PC-9 (cell line): ENCODE measurements at regions not wholly inside any gene's neighbourhood (a gene's known extent, or its start where the extent isn't known, plus 50 kb on each side); places are given as distances from the start of the nearest gene placed in this dataset.
"Not testable (repeated sequence)": the region's sequence is repeated elsewhere in the genome, so short reads cannot be mapped to it uniquely, and the experiment has no call there.

Source experiments
- BruUV-seq: library from RNA; stranded (reverse); fragments of 400-500 nt; replicated peaks from 2 replicates; lab custom pipeline; 2021; lab: Mats Ljungman, UMichigan
- CTCF ChIA-PET: fragments of 300-600 bp; sonication (Branson Sonifier 250); formaldehyde crosslinking; loops from one replicate; lab custom pipeline; 2022; ENCODE audit warnings: antibody characterized with exemption; lab: Charles Lee
- POLR2A ChIA-PET: fragments of 300-600 bp; sonication (Branson Sonifier 250); formaldehyde crosslinking; loops from one replicate; lab custom pipeline; 2022; ENCODE audit warnings: antibody characterized with exemption; ENCODE audit not compliant: unreplicated experiment; lab: Charles Lee
- DNase-seq, 2 experiments: peaks; one replicate each; pipeline versions ENCODE4 v3.0.0 to v3.0.0-alpha.2; 2015 to 2022; ENCODE audit warnings: mixed read lengths in 1 of 2
- H2AFZ ChIP-seq: fragments of 200-600 bp; sonication (generic); 2 replicates; pipeline ENCODE4 v1.8.1; 2017; ENCODE audit warnings: antibody characterized with exemption
- H3F3A ChIP-seq: fragments of 200-600 bp; sonication (generic); 2 replicates; pipeline ENCODE4 v1.8.1; 2017; ENCODE audit warnings: antibody characterized with exemption, mild to moderate bottlenecking, low read depth; ENCODE audit not compliant: insufficient read depth
- H3K27ac ChIP-seq: fragments of 200-600 bp; sonication (generic); 2 replicates; pipeline ENCODE4 v1.6.1; 2016; ENCODE audit warnings: mixed run types
- H3K27me3 ChIP-seq: fragments of 200-600 bp; sonication (generic); 2 replicates; pipeline ENCODE4 v1.6.1; 2016; ENCODE audit warnings: low read depth, mixed run types; ENCODE audit not compliant: insufficient read depth
- H3K36me3 ChIP-seq: fragments of 200-600 bp; sonication (generic); 2 replicates; pipeline ENCODE4 v1.6.1; 2016; ENCODE audit warnings: low read depth, mixed run types
- H3K4me1 ChIP-seq: fragments of 200-600 bp; sonication (generic); replicated peaks from 2 replicates; pipeline ENCODE4 v1.6.1; 2016; ENCODE audit warnings: mixed run types; ENCODE audit not compliant: insufficient read depth
- H3K4me2 ChIP-seq: fragments of 200-600 bp; sonication (generic); 2 replicates; pipeline ENCODE4 v1.6.1; 2017; ENCODE audit warnings: mixed run types
- H3K4me3 ChIP-seq: fragments of 200-600 bp; sonication (generic); 2 replicates; pipeline ENCODE4 v1.6.1; 2016; ENCODE audit warnings: mixed run types
- H3K79me2 ChIP-seq: fragments of 200-600 bp; sonication (generic); 2 replicates; pipeline ENCODE4 v1.6.1; 2017; ENCODE audit warnings: low read depth, mixed run types
- H3K9me2 ChIP-seq: fragments of 200-600 bp; sonication (generic); 2 replicates; pipeline ENCODE4 v1.8.1; 2017; ENCODE audit warnings: mild to moderate bottlenecking; ENCODE audit not compliant: insufficient read depth
- H3K9me3 ChIP-seq: fragments of 200-600 bp; sonication (generic); 2 replicates; pipeline ENCODE4 v1.8.1; 2016; ENCODE audit warnings: low read depth; ENCODE audit not compliant: insufficient read depth
- H4K20me1 ChIP-seq: fragments of 200-600 bp; sonication (generic); 2 replicates; pipeline ENCODE4 v1.8.1; 2017; ENCODE audit not compliant: insufficient read depth
- CTCF ChIP-seq: fragments of 200-600 bp; sonication (generic); conservative IDR thresholded peaks from 2 replicates; pipeline ENCODE4 v1.6.1; 2017; ENCODE audit warnings: mixed run types, antibody characterized with exemption, mild to moderate bottlenecking, moderate library complexity
- EZH2 ChIP-seq: fragments of 200-600 bp; sonication (generic); IDR thresholded peaks from 2 replicates; pipeline ENCODE4 v1.8.0; 2017; ENCODE audit warnings: antibody characterized with exemption, low read depth
- intact Hi-C: fragments of 100-400 bp; cut with micrococcal nuclease; formaldehyde crosslinking; loops from one replicate; pipeline ENCODE4 v1.10.0; 2022; ENCODE audit not compliant: unreplicated experiment

DNA sequence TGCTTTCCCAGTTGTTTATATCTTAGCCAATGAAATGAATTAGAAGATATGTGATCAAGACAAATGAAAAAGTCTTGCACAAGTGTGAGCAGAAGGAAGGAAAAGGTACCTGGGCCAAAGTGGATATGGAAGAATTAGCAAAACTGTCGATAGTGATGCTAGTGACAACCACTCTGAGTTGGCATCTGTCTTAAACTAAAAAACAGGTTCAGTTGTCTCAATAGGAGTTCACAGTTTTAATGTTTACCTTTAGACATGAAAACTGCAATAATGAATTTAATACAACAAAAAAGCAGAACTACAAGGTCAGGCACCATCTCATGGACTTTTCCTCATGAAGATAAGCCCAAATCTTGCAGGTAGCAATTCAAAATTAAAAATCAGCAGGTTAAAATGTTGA lies 688.5 kb downstream of the EFNB2 start:
- Histone ChIP-seq H3K4me3 (no peak overlapping the region), H3K27me3 (no peaks in the 10 kb centered on the region), H3K36me3 (no peaks in the 10 kb centered on the region), H3K27ac (no peak overlapping the region), H3K9me2 (no peaks in the 10 kb centered on the region), H3K4me1 (no peaks in the 10 kb centered on the region), H4K20me1 (no peaks in the 10 kb centered on the region), H3F3A (no peaks in the 10 kb centered on the region), H3K4me2 (no peak overlapping the region), H2AFZ (no peak overlapping the region), H3K9me3 (no peaks in the 10 kb centered on the region), H3K79me2 (no peaks in the 10 kb centered on the region)
- ChIA-PET CTCF (no interaction called here), POLR2A (no interaction called here)
- no peak for DNase-seq
- intact Hi-C loops = no loop called here
- no TSS peak for BruUV-seq
- TF ChIP-seq CTCF = no peak
- no peak for TF ChIP-seq EZH2

DNA sequence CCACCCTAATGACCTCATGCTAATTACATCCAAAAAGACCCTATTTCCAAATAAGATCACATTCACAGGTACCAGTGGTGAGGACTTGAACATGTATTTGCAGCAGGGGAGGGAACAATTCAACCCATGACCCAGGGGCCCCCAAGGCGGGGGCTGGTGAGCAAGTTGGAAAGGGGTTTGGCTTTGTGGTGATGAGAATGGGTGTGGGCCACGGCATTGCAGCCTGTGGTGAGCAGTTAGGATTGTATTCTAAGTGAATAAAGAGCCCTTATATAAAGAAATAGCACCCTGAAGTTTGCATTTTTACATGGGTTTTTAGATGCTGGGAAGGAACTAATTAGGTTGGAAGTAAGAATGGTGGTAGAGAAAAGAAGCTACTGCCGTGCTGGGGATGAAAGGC lies 694.2 kb downstream of the EFNB2 start:
- H3K9me3 ChIP-seq = no peaks in the 10 kb centered on the region
- no peaks in the 10 kb centered on the region for H3K4me1 ChIP-seq
- no peak overlapping the region for H3K4me2 ChIP-seq
- no TSS peak for BruUV-seq
- 0 out of 2 replicates have a peak, but pooled peaks cover 4% of the 10 kb centered on the region for H3K9me2 ChIP-seq
- intact Hi-C loops = no loop called here
- no peak for DNase-seq
- H3K36me3 ChIP-seq = no peaks in the 10 kb centered on the region
- no peaks in the 10 kb centered on the region for H3F3A ChIP-seq
- no peaks in the 10 kb centered on the region for H3K27me3 ChIP-seq
- no peaks in the 10 kb centered on the region for H3K79me2 ChIP-seq
- no peaks in the 10 kb centered on the region for H4K20me1 ChIP-seq
- H2AFZ ChIP-seq = no peak overlapping the region
- TF ChIP-seq CTCF = no peak
- ChIA-PET POLR2A (no interaction called here), CTCF (no interaction called here)
- H3K4me3 ChIP-seq = no peak overlapping the region
- no peak overlapping the region for H3K27ac ChIP-seq

- H3K9me2 ChIP-seq = 0 out of 2 replicates have a peak, but pooled peaks cover 4% of the 10 kb centered on the region
- no peak overlapping the region for H3K4me3 ChIP-seq
- H2AFZ ChIP-seq = no peak overlapping the region
- no peaks in the 10 kb centered on the region for H3K27me3 ChIP-seq
- CTCF ChIA-PET = no interaction called here
- TF ChIP-seq EZH2 (no peak), CTCF (no peak)
- H3K79me2 ChIP-seq = no peaks in the 10 kb centered on the region
- H3F3A ChIP-seq = no peaks in the 10 kb centered on the region
- no peak overlapping the region for H3K4me2 ChIP-seq
- no peaks in the 10 kb centered on the region for H3K4me1 ChIP-seq
- no peaks in the 10 kb centered on the region for H4K20me1 ChIP-seq
- no peaks in the 10 kb centered on the region for H3K36me3 ChIP-seq
- no peak for DNase-seq
- POLR2A ChIA-PET = no interaction called here
- BruUV-seq = no TSS peak
- H3K27ac ChIP-seq = no peak overlapping the region
- H3K9me3 ChIP-seq = no peaks in the 10 kb centered on the region
- intact Hi-C loops = no loop called here
These were observed 697.2 kb downstream of the EFNB2 start for GRCh38 chr13:105838231-105838630.

DNA sequence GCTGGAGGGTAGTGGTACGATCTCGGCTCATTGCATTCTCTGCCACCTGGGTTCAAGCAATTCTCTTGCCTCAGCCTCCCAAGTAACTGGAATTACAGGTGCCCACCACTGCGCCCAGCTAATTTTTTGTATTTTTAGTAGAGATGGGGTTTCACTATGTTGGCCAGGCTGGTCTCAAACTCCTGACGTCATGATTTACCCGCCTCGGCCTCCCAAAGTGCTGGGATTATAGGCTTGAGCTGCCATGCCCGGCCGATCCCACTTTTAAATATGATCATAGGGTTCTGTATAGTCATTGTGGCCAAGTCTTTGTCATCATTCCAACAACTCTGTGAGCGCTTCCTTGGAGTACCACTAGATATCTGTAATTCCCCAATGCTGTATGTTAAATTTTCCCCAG lies 698.2 kb downstream of the EFNB2 start:
- POLR2A ChIA-PET, H3K79me2 ChIP-seq, H3K9me3 ChIP-seq, H3K36me3 ChIP-seq, H3F3A ChIP-seq, CTCF ChIA-PET, H3K4me3 ChIP-seq, intact Hi-C loops, H3K27me3 ChIP-seq, H3K4me1 ChIP-seq, DNase-seq, BruUV-seq, H3K27ac ChIP-seq, H3K9me2 ChIP-seq, H2AFZ ChIP-seq, H3K4me2 ChIP-seq, H4K20me1 ChIP-seq: not testable (repeated sequence)
